IMR-90 (cell line): ENCODE measurements at regions not wholly inside any gene's neighbourhood (a gene's known extent, or its start where the extent isn't known, plus 50 kb on each side); places are given as distances from the start of the nearest gene placed in this dataset.

Source experiments
- ATAC-seq: fragments of 200-7000 bp; cut with Tn5 transposase; 2 replicates; pipeline ENCODE4 v1.9.1; 2020; ENCODE audit warnings: low read depth, mild to moderate bottlenecking, moderate library complexity
- BruUV-seq: library from RNA; stranded (reverse); fragments of 400-500 nt; replicated peaks from 2 replicates; lab custom pipeline; 2021; lab: Mats Ljungman, UMichigan
- CTCF ChIA-PET: fragments of 300-600 bp; formaldehyde crosslinking; extraction: SDS; loops from one replicate; lab custom pipeline; 2021; ENCODE audit warnings: antibody characterized with exemption; lab: Yijun Ruan, JAX
- POLR2A ChIA-PET: fragments of 300-600 bp; sonication (Branson Sonifier 250); formaldehyde crosslinking; loops from one replicate; lab custom pipeline; 2022; ENCODE audit warnings: antibody characterized with exemption; ENCODE audit not compliant: unreplicated experiment; lab: Charles Lee
- DNase-seq: peaks from one replicate; pipeline ENCODE4 v3.0.0; 2013
- H2AFZ ChIP-seq: replicated peaks from 2 replicates; pipeline ENCODE3; 2013; ENCODE audit warnings: low read length, mild to moderate bottlenecking; ENCODE audit not compliant: poor library complexity
- H2AK5ac ChIP-seq: 2 replicates; pipeline ENCODE4 v1.6.1; 2013; ENCODE audit warnings: low read depth, low read length, inconsistent platforms
- H2AK9ac ChIP-seq: replicated peaks from 2 replicates; pipeline ENCODE3; 2013; ENCODE audit warnings: mild to moderate bottlenecking, low read depth, low read length, moderate library complexity; ENCODE audit not compliant: poor library complexity
- H2BK120ac ChIP-seq: 2 replicates; pipeline ENCODE4 v1.6.1; 2013; ENCODE audit warnings: low read depth, low read length, inconsistent platforms
- H2BK15ac ChIP-seq: 3 replicates; pipeline ENCODE4 v1.6.1; 2013; ENCODE audit warnings: low read depth, low read length, inconsistent platforms
- H2BK20ac ChIP-seq: 2 replicates; pipeline ENCODE4 v1.6.1; 2013; ENCODE audit warnings: low read depth, mild to moderate bottlenecking, inconsistent platforms, low read length, moderate library complexity
- H2BK5ac ChIP-seq: 2 replicates; pipeline ENCODE4 v1.6.1; 2013; ENCODE audit warnings: mild to moderate bottlenecking, low read depth, low read length, inconsistent platforms; ENCODE audit not compliant: poor library complexity, severe bottlenecking
- H3K14ac ChIP-seq: replicated peaks from 2 replicates; pipeline ENCODE4 v1.6.1; 2013; ENCODE audit warnings: low read depth, low read length, inconsistent platforms
- H3K18ac ChIP-seq: 2 replicates; pipeline ENCODE4 v1.6.1; 2013; ENCODE audit warnings: low read depth, low read length, control low read depth
- H3K23ac ChIP-seq: 2 replicates; pipeline ENCODE4 v1.6.1; 2013; ENCODE audit warnings: low read depth, low read length, inconsistent platforms
- H3K27ac ChIP-seq: 2 replicates; pipeline ENCODE4 v1.5.1; 2013; ENCODE audit warnings: mild to moderate bottlenecking, control low read depth, low read length; ENCODE audit not compliant: insufficient read depth
- H3K27me3 ChIP-seq: 2 replicates; pipeline ENCODE4 v1.6.1; 2013; ENCODE audit warnings: low read length; ENCODE audit not compliant: control insufficient read depth, insufficient read depth
- H3K36me3 ChIP-seq: 2 replicates; pipeline ENCODE4 v1.6.1; 2013; ENCODE audit warnings: low read length, mixed read lengths; ENCODE audit not compliant: control insufficient read depth, insufficient read depth
- H3K4ac ChIP-seq: 2 replicates; pipeline ENCODE4 v1.6.1; 2013; ENCODE audit warnings: low read depth, low read length, inconsistent platforms
- H3K4me1 ChIP-seq: 2 replicates; pipeline ENCODE4 v1.6.1; 2013; ENCODE audit warnings: low read length, mixed read lengths; ENCODE audit not compliant: control insufficient read depth, insufficient read depth
- H3K4me2 ChIP-seq: 2 replicates; pipeline ENCODE4 v1.6.1; 2013; ENCODE audit warnings: low read depth, mild to moderate bottlenecking, control low read depth, low read length, moderate library complexity
- H3K4me3 ChIP-seq: 2 replicates; pipeline ENCODE4 v1.5.1; 2013; ENCODE audit warnings: low read depth, mild to moderate bottlenecking, control low read depth, low read length, moderate library complexity; ENCODE audit not compliant: insufficient read depth
- H3K56ac ChIP-seq: 2 replicates; pipeline ENCODE4 v1.6.1; 2013; ENCODE audit warnings: low read length, inconsistent platforms; ENCODE audit not compliant: insufficient read depth; ENCODE audit errors: extremely low read depth
- H3K79me1 ChIP-seq, 2 experiments: 2 replicates each; pipeline ENCODE4 v1.6.1; 2013; ENCODE audit warnings: low read length in 2 of 2, inconsistent platforms in 1 of 2, low read depth in 1 of 2
- H3K9ac ChIP-seq: 2 replicates; pipeline ENCODE4 v1.6.1; 2013; ENCODE audit warnings: low read depth, low read length, control low read depth
- H3K9me1 ChIP-seq: 2 replicates; pipeline ENCODE4 v1.6.1; 2013; ENCODE audit warnings: low read length, inconsistent platforms; ENCODE audit not compliant: insufficient read depth
- H3K9me3 ChIP-seq: 2 replicates; pipeline ENCODE4 v1.6.1; 2013; ENCODE audit warnings: low read length; ENCODE audit not compliant: control insufficient read depth, insufficient read depth
- H4K20me1 ChIP-seq: 2 replicates; pipeline ENCODE4 v1.6.1; 2013; ENCODE audit warnings: low read length, inconsistent platforms; ENCODE audit not compliant: insufficient read depth
- H4K5ac ChIP-seq: 2 replicates; pipeline ENCODE4 v1.6.1; 2013; ENCODE audit warnings: mild to moderate bottlenecking, low read depth, low read length, control low read depth
- H4K8ac ChIP-seq, 2 experiments: 2 replicates each; pipeline ENCODE4 v1.6.1; 2013; ENCODE audit warnings: low read depth in 2 of 2, low read length in 2 of 2, control low read depth in 1 of 2, inconsistent platforms in 1 of 2
- H4K91ac ChIP-seq: 2 replicates; pipeline ENCODE4 v1.6.1; 2013; ENCODE audit warnings: low read depth, low read length, inconsistent platforms; ENCODE audit not compliant: insufficient read depth
- CEBPB ChIP-seq: IDR thresholded peaks from 2 replicates; pipeline ENCODE4 v1.6.1; 2012; ENCODE audit warnings: low read depth, low read length, improper control_type of control experiment
- CHD1 ChIP-seq: IDR thresholded peaks from 2 replicates; pipeline ENCODE4 v1.6.1; 2012; ENCODE audit warnings: low read depth, low read length, improper control_type of control experiment
- MAFK ChIP-seq: IDR thresholded peaks from 2 replicates; pipeline ENCODE4 v1.6.1; 2012; ENCODE audit warnings: low read depth, low read length, improper control_type of control experiment
- MAZ ChIP-seq: IDR thresholded peaks from 2 replicates; pipeline ENCODE4 v1.6.1; 2012; ENCODE audit warnings: low read depth, mild to moderate bottlenecking, low read length, improper control_type of control experiment, moderate library complexity, borderline replicate concordance
- MXI1 ChIP-seq: IDR thresholded peaks from 2 replicates; pipeline ENCODE4 v1.6.1; 2012; ENCODE audit warnings: low read depth, mild to moderate bottlenecking, low read length, moderate library complexity, borderline replicate concordance
- NFE2L2 ChIP-seq: fragments of 150-350 bp; IDR thresholded peaks from 2 replicates; pipeline ENCODE4 v1.6.1; 2016; ENCODE audit warnings: low read depth, mild to moderate bottlenecking, low read length
- POLR2A ChIP-seq: IDR thresholded peaks from 2 replicates; pipeline ENCODE4 v1.6.1; 2012; ENCODE audit warnings: mild to moderate bottlenecking, low read depth, low read length
- RAD21 ChIP-seq: IDR thresholded peaks from 2 replicates; pipeline ENCODE4 v1.6.1; 2012; ENCODE audit warnings: low read length, improper control_type of control experiment
- RCOR1 ChIP-seq: IDR thresholded peaks from 2 replicates; pipeline ENCODE4 v1.6.1; 2012; ENCODE audit warnings: mild to moderate bottlenecking, low read length, improper control_type of control experiment; ENCODE audit not compliant: insufficient replicate concordance
- RFX5 ChIP-seq: IDR thresholded peaks from 2 replicates; pipeline ENCODE4 v1.8.0; 2012; ENCODE audit warnings: low read depth, mild to moderate bottlenecking, low read length, moderate library complexity
- SMC3 ChIP-seq: fragments of 150-350 bp; IDR thresholded peaks from 2 replicates; pipeline ENCODE4 v1.6.1; 2016; ENCODE audit warnings: low read depth, mild to moderate bottlenecking, antibody characterized with exemption, low read length, moderate library complexity
- dilution Hi-C: fragments of 300-500 bp; cut with HindIII; formaldehyde crosslinking; loops from one replicate; pipeline ENCODE4 v1.14.3; 2018; ENCODE audit warnings: low sequenced_read_pairs; ENCODE audit not compliant: unreplicated experiment
- in situ Hi-C: fragments of 300-500 bp; cut with MboI; formaldehyde crosslinking; loops from 3 replicates; pipeline ENCODE4 v1.14.3; 2019; ENCODE audit warnings: low sequenced_read_pairs, inconsistent platforms, mixed read lengths
- intact Hi-C: fragments of 100-400 bp; cut with micrococcal nuclease; formaldehyde crosslinking; loops from 2 replicates; pipeline ENCODE4 v1.10.0; 2022
- TF ChIP-seq, protein P1 (sequence below): conservative IDR thresholded peaks from 2 replicates; pipeline ENCODE4 v1.5.1; 2012; ENCODE audit warnings: mild to moderate bottlenecking, low read depth, low read length, improper control_type of control experiment
- TF ChIP-seq, protein P2 (sequence below): fragments of 150-350 bp; IDR thresholded peaks from 2 replicates; pipeline ENCODE4 v1.6.1; 2017; ENCODE audit warnings: mild to moderate bottlenecking, antibody characterized with exemption, low read length, low read depth

DNA sequence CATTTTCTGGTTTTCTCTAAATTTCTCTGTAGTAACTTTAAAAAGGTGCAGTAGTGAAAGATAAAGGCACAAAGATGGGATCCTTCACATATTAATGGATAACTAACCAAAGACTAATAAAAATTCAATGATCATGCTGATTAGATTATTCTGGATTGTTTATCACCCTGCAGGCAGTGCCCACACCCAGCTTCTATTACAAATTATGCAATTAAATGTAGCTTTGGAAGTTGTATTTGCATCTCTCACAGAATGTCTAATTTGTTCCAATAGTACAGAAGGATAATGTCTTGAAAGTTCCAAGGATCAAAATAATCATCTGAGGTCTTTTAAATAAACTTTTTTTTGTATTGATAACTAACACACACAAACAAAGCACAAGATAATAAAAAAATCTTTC, 837.6 kb downstream of the HACE1 start:
- BruUV-seq = no TSS peak
- no peaks in the 10 kb centered on the region for H3K27me3 ChIP-seq
- POLR2A ChIA-PET = no interaction called here
- H3K27ac ChIP-seq = no peak overlapping the region
- H2BK120ac ChIP-seq = no peak overlapping the region
- TF ChIP-seq MAZ (no peak), MXI1 (no peak), RCOR1 (no peak), CEBPB (no peak), RFX5 (no peak), POLR2A (no peak), SMC3 (no peak), CHD1 (no peak), NFE2L2 (no peak), MAFK (no peak), RAD21 (no peak)
- TF ChIP-seq, protein P1, sequence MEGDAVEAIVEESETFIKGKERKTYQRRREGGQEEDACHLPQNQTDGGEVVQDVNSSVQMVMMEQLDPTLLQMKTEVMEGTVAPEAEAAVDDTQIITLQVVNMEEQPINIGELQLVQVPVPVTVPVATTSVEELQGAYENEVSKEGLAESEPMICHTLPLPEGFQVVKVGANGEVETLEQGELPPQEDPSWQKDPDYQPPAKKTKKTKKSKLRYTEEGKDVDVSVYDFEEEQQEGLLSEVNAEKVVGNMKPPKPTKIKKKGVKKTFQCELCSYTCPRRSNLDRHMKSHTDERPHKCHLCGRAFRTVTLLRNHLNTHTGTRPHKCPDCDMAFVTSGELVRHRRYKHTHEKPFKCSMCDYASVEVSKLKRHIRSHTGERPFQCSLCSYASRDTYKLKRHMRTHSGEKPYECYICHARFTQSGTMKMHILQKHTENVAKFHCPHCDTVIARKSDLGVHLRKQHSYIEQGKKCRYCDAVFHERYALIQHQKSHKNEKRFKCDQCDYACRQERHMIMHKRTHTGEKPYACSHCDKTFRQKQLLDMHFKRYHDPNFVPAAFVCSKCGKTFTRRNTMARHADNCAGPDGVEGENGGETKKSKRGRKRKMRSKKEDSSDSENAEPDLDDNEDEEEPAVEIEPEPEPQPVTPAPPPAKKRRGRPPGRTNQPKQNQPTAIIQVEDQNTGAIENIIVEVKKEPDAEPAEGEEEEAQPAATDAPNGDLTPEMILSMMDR = no peak
- TF ChIP-seq, protein P2, sequence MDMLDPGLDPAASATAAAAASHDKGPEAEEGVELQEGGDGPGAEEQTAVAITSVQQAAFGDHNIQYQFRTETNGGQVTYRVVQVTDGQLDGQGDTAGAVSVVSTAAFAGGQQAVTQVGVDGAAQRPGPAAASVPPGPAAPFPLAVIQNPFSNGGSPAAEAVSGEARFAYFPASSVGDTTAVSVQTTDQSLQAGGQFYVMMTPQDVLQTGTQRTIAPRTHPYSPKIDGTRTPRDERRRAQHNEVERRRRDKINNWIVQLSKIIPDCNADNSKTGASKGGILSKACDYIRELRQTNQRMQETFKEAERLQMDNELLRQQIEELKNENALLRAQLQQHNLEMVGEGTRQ = no peak
- no peak overlapping the region for H4K91ac ChIP-seq
- dilution Hi-C loops = no loop called here
- H3K36me3 ChIP-seq = no peaks in the 10 kb centered on the region
- H2AK5ac ChIP-seq = no peak overlapping the region
- H3K9ac ChIP-seq = no peak overlapping the region
- no peak overlapping the region for H3K14ac ChIP-seq
- H2BK20ac ChIP-seq = no peak overlapping the region
- H3K9me3 ChIP-seq = peaks cover 18% of the 10 kb centered on the region
- H3K9me1 ChIP-seq = no peaks in the 10 kb centered on the region
- H2AK9ac ChIP-seq = no peak overlapping the region
- H3K23ac ChIP-seq = no peak overlapping the region
- H3K18ac ChIP-seq = no peak overlapping the region
- intact Hi-C loops = no loop called here
- CTCF ChIA-PET = no interaction called here
- no peak overlapping the region for H3K4me3 ChIP-seq
- no peak overlapping the region for H4K5ac ChIP-seq
- H3K79me1 ChIP-seq = no peaks in the 10 kb centered on the region
- no peak for ATAC-seq
- DNase-seq = no peak
- H3K4ac ChIP-seq = no peak overlapping the region
- in situ Hi-C loops = no loop called here
- no peak overlapping the region for H2BK15ac ChIP-seq
- no peak overlapping the region for H4K8ac ChIP-seq
- H4K20me1 ChIP-seq = no peaks in the 10 kb centered on the region
- no peak overlapping the region for H2BK5ac ChIP-seq
- H2AFZ ChIP-seq = no peak overlapping the region
- no peak overlapping the region for H3K4me2 ChIP-seq
- no peaks in the 10 kb centered on the region for H3K4me1 ChIP-seq
- no peak overlapping the region for H3K56ac ChIP-seq
